ENCODE measurements at regions not wholly inside any gene's neighbourhood (a gene's known extent, or its start where the extent isn't known, plus 50 kb on each side); places are given as distances from the start of the nearest gene placed in this dataset.

- no peak for ATAC-seq
- Mint-ChIP-seq H3K4me3 (no peak overlapping the region), H3K27ac (no peak overlapping the region), H3K36me3 (no peaks in the 10 kb centered on the region), H3K4me1 (no peaks in the 10 kb centered on the region), H3K9me3 (no peaks in the 10 kb centered on the region), H3K27me3 (peaks cover 15% of the 10 kb centered on the region)
Measured at GRCh38 chr1:199756066-199756465, 271.4 kb upstream of the NR5A2 start.

- H3K4me1 Mint-ChIP-seq = no peaks in the 10 kb centered on the region
- H3K27ac Mint-ChIP-seq = no peak overlapping the region
- H3K9me3 Mint-ChIP-seq = no peaks in the 10 kb centered on the region
- no peak overlapping the region for H3K4me3 Mint-ChIP-seq
- H3K36me3 Mint-ChIP-seq = no peaks in the 10 kb centered on the region
- peaks cover 15% of the 10 kb centered on the region for H3K27me3 Mint-ChIP-seq
- no peak for ATAC-seq
Measured at GRCh38 chr1:199758626-199759255, 268.8 kb upstream of the NR5A2 start.

- Mint-ChIP-seq H3K36me3 (no peaks in the 10 kb centered on the region), H3K4me1 (no peaks in the 10 kb centered on the region), H3K9me3 (no peaks in the 10 kb centered on the region), H3K27ac (no peak overlapping the region), H3K4me3 (no peak overlapping the region), H3K27me3 (peaks cover 15% of the 10 kb centered on the region)
- no peak for ATAC-seq
Measured at GRCh38 chr1:199759268-199759730, 268.2 kb upstream of the NR5A2 start.

GRCh38 chr1:199762572-199762971 lies 264.9 kb upstream of the NR5A2 start:
- no peak overlapping the region for H3K4me3 Mint-ChIP-seq
- no peaks in the 10 kb centered on the region for H3K36me3 Mint-ChIP-seq
- H3K27ac Mint-ChIP-seq = no peak overlapping the region
- no peaks in the 10 kb centered on the region for H3K27me3 Mint-ChIP-seq
- no peaks in the 10 kb centered on the region for H3K4me1 Mint-ChIP-seq
- H3K9me3 Mint-ChIP-seq = peaks cover 10% of the 10 kb centered on the region
- no peak for ATAC-seq

GRCh38 chr1:199766218-199766792 lies 261.2 kb upstream of the NR5A2 start:
- Mint-ChIP-seq H3K9me3 (peaks cover 10% of the 10 kb centered on the region), H3K4me3 (no peak overlapping the region), H3K27me3 (peaks cover 14% of the 10 kb centered on the region), H3K27ac (no peak overlapping the region), H3K4me1 (no peaks in the 10 kb centered on the region), H3K36me3 (no peaks in the 10 kb centered on the region)
- ATAC-seq = no peak

- no peak overlapping the region for H3K4me3 Mint-ChIP-seq
- peaks cover 10% of the 10 kb centered on the region for H3K9me3 Mint-ChIP-seq
- no peak for ATAC-seq
- no peaks in the 10 kb centered on the region for H3K36me3 Mint-ChIP-seq
- no peak overlapping the region for H3K27ac Mint-ChIP-seq
- no peaks in the 10 kb centered on the region for H3K4me1 Mint-ChIP-seq
- H3K27me3 Mint-ChIP-seq = peaks cover 25% of the 10 kb centered on the region
Measured at GRCh38 chr1:199767700-199768099, 259.8 kb upstream of the NR5A2 start.

- no peak overlapping the region for H3K27ac Mint-ChIP-seq
- no peak overlapping the region for H3K4me3 Mint-ChIP-seq
- H3K36me3 Mint-ChIP-seq = no peaks in the 10 kb centered on the region
- peaks cover 22% of the 10 kb centered on the region for H3K27me3 Mint-ChIP-seq
- no peaks in the 10 kb centered on the region for H3K9me3 Mint-ChIP-seq
- no peak for ATAC-seq
- no peaks in the 10 kb centered on the region for H3K4me1 Mint-ChIP-seq
Measured at GRCh38 chr1:199774433-199775089, 252.9 kb upstream of the NR5A2 start.

GRCh38 chr1:199776768-199777497 lies 250.6 kb upstream of the NR5A2 start:
- H3K27me3 Mint-ChIP-seq = peaks cover 14% of the 10 kb centered on the region
- no peak overlapping the region for H3K27ac Mint-ChIP-seq
- H3K36me3 Mint-ChIP-seq = no peaks in the 10 kb centered on the region
- no peak overlapping the region for H3K4me3 Mint-ChIP-seq
- H3K9me3 Mint-ChIP-seq = no peaks in the 10 kb centered on the region
- H3K4me1 Mint-ChIP-seq = no peaks in the 10 kb centered on the region
- ATAC-seq = no peak

- no peaks in the 10 kb centered on the region for H3K9me3 Mint-ChIP-seq
- no peak overlapping the region for H3K4me3 Mint-ChIP-seq
- H3K4me1 Mint-ChIP-seq = no peaks in the 10 kb centered on the region
- ATAC-seq = no peak
- peaks cover 7% of the 10 kb centered on the region for H3K27me3 Mint-ChIP-seq
- H3K36me3 Mint-ChIP-seq = no peaks in the 10 kb centered on the region
- no peak overlapping the region for H3K27ac Mint-ChIP-seq
Measured at GRCh38 chr1:199778324-199778955, 249.1 kb upstream of the NR5A2 start.

- Mint-ChIP-seq H3K27ac (no peak overlapping the region), H3K4me3 (no peak overlapping the region), H3K36me3 (no peaks in the 10 kb centered on the region), H3K4me1 (no peaks in the 10 kb centered on the region), H3K27me3 (no peaks in the 10 kb centered on the region), H3K9me3 (no peaks in the 10 kb centered on the region)
- no peak for ATAC-seq
Measured at GRCh38 chr1:199780091-199780490, 247.4 kb upstream of the NR5A2 start.

GRCh38 chr1:199780948-199781670 lies 246.4 kb upstream of the NR5A2 start:
- H3K27ac Mint-ChIP-seq = no peak overlapping the region
- ATAC-seq = no peak

GRCh38 chr1:199784138-199784895 lies 243.2 kb upstream of the NR5A2 start:
- Mint-ChIP-seq H3K4me1 (no peaks in the 10 kb centered on the region), H3K4me3 (no peak overlapping the region), H3K27ac (no peak overlapping the region), H3K27me3 (peaks cover 5% of the 10 kb centered on the region), H3K9me3 (no peaks in the 10 kb centered on the region), H3K36me3 (no peaks in the 10 kb centered on the region)
- ATAC-seq = no peak

More at GRCh38 chr1:199780948-199781670, 246.4 kb upstream of the NR5A2 start:
- Mint-ChIP-seq H3K27me3 (no peaks in the 10 kb centered on the region), H3K9me3 (no peaks in the 10 kb centered on the region), H3K4me1 (no peaks in the 10 kb centered on the region), H3K4me3 (no peak overlapping the region), H3K36me3 (no peaks in the 10 kb centered on the region)

- Mint-ChIP-seq H3K27me3 (peaks cover 5% of the 10 kb centered on the region), H3K27ac (no peak overlapping the region), H3K4me3 (no peak overlapping the region), H3K36me3 (no peaks in the 10 kb centered on the region), H3K9me3 (no peaks in the 10 kb centered on the region), H3K4me1 (no peaks in the 10 kb centered on the region)
- ATAC-seq = no peak
Measured at GRCh38 chr1:199786695-199787094, 240.8 kb upstream of the NR5A2 start.

GRCh38 chr1:199789141-199789540 lies 238.4 kb upstream of the NR5A2 start:
- ATAC-seq = no peak
- Mint-ChIP-seq H3K27me3 (peaks cover 5% of the 10 kb centered on the region), H3K27ac (no peak overlapping the region), H3K9me3 (no peaks in the 10 kb centered on the region), H3K4me1 (no peaks in the 10 kb centered on the region), H3K4me3 (no peak overlapping the region), H3K36me3 (no peaks in the 10 kb centered on the region)

All from stimulated activated memory B cell treated with anti-CD40 and anti-IgM and Interleukin-4, amounts not matched to agents 10 μg/mL and 1 μg/mL and 100 μg/mL, for 72 hours (primary cell).